GM12874 (cell line): ENCODE measurements at regions not wholly inside any gene's neighbourhood (a gene's known extent, or its start where the extent isn't known, plus 50 kb on each side); places are given as distances from the start of the nearest gene placed in this dataset.

ENCODE experiments used
- CTCF ChIP-seq: IDR thresholded peaks from 2 replicates; pipeline ENCODE4 v1.5.1; 2011; ENCODE audit warnings: low read depth, mild to moderate bottlenecking, control low read depth, low read length, moderate library complexity; ENCODE audit not compliant: insufficient read depth

- TF ChIP-seq CTCF: no peak
Measured at GRCh38 chr13:81396192-81396591, 1055.3 kb upstream of the SPRY2 start.

- TF ChIP-seq CTCF: no peak
Measured at GRCh38 chr13:81395368-81395767, 1054.4 kb upstream of the SPRY2 start.

GRCh38 chr13:81394640-81395039 lies 1053.7 kb upstream of the SPRY2 start:
- no peak for TF ChIP-seq CTCF

GRCh38 chr13:81393721-81394120 lies 1052.8 kb upstream of the SPRY2 start:
- no peak for TF ChIP-seq CTCF

- no peak for TF ChIP-seq CTCF
Measured at GRCh38 chr13:81393110-81393509, 1052.2 kb upstream of the SPRY2 start.

- no peak for TF ChIP-seq CTCF
Measured at GRCh38 chr13:81388400-81388799, 1047.5 kb upstream of the SPRY2 start.

- TF ChIP-seq CTCF: no peak
Measured at GRCh38 chr13:81383444-81383843, 1042.5 kb upstream of the SPRY2 start.

- no peak for TF ChIP-seq CTCF
Measured at GRCh38 chr13:81382246-81382645, 1041.3 kb upstream of the SPRY2 start.
